Cardiac fibroblast (primary cell): ENCODE measurements at regions not wholly inside any gene's neighbourhood (a gene's known extent, or its start where the extent isn't known, plus 50 kb on each side); places are given as distances from the start of the nearest gene placed in this dataset.
"Not testable (repeated sequence)": the region's sequence is repeated elsewhere in the genome, so short reads cannot be mapped to it uniquely, and the experiment has no call there.

Experiments
- DNase-seq, 2 donors: peaks; one replicate each; pipeline versions ENCODE4 v3.0.0 to v3.0.0-alpha.2; 2010; ENCODE audit warnings: low read depth in 2 of 2
- H3K4me3 ChIP-seq, 2 donors: replicated peaks in 1 of 2; 1 replicate in 1 of 2; 2 replicates in 1 of 2; pipeline ENCODE4 v1.5.1; 2011; ENCODE audit warnings: low read depth in 2 of 2, low read length in 2 of 2, mild to moderate bottlenecking in 2 of 2, moderate library complexity in 1 of 2
- TF ChIP-seq, protein P1 (sequence below): IDR thresholded peaks from one replicate; pipeline ENCODE4 v1.5.1; 2011; ENCODE audit warnings: low read depth, mild to moderate bottlenecking, low read length, inconsistent platforms

DNA sequence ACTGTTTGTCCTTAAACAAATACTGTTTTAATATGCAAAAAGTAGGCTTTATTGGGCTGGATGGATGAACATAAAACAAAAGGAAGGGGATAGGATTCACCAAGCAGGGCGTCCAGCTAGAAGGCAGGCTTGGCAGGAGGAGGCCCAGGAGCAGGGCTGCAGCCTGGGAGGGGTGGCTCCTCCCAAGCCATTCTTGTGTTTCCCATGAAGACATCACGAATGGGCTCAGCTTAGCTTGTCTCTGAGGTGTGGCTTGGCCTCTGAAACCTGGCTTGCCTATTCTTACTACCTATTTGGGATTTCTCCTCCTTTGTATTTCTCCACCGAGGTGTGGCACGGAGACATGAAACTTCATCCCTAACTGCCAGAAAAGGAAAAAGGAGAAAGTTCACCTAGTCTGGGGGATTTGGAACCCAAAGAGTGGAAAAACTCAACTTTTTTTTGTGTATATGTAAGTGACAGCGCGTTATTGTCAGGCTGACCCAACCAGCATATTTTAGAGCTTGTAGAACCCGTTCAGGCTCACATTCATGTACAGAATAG lies 481.9 kb upstream of the SPRED2 start:
- H3K4me3 ChIP-seq, result no peak overlapping the region
- DNase-seq, result no peak
- TF ChIP-seq, protein P1, sequence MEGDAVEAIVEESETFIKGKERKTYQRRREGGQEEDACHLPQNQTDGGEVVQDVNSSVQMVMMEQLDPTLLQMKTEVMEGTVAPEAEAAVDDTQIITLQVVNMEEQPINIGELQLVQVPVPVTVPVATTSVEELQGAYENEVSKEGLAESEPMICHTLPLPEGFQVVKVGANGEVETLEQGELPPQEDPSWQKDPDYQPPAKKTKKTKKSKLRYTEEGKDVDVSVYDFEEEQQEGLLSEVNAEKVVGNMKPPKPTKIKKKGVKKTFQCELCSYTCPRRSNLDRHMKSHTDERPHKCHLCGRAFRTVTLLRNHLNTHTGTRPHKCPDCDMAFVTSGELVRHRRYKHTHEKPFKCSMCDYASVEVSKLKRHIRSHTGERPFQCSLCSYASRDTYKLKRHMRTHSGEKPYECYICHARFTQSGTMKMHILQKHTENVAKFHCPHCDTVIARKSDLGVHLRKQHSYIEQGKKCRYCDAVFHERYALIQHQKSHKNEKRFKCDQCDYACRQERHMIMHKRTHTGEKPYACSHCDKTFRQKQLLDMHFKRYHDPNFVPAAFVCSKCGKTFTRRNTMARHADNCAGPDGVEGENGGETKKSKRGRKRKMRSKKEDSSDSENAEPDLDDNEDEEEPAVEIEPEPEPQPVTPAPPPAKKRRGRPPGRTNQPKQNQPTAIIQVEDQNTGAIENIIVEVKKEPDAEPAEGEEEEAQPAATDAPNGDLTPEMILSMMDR, result no peak

DNA sequence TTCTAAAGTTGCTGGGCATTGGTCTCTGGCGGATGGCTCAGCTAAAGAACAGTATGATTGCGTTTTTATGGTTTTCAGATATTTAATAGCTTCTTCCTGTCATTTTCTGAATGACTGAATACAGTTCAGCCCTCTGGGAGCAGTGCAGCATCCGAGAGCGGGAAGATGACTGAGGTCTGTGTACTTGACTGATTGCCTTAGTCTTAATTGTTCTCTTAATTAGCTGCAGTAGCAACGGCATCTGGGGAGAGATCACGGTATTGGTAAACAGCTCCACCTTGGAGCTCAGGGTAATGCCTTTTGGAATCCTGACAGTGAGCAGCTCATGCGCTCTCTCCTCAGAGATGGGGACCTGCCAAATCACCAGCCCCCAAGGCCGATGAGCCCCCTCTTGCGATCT lies 481.4 kb upstream of the SPRED2 start:
- DNase-seq, result no peak
- TF ChIP-seq, protein P1, result no peak
- no peak overlapping the region for H3K4me3 ChIP-seq

DNA sequence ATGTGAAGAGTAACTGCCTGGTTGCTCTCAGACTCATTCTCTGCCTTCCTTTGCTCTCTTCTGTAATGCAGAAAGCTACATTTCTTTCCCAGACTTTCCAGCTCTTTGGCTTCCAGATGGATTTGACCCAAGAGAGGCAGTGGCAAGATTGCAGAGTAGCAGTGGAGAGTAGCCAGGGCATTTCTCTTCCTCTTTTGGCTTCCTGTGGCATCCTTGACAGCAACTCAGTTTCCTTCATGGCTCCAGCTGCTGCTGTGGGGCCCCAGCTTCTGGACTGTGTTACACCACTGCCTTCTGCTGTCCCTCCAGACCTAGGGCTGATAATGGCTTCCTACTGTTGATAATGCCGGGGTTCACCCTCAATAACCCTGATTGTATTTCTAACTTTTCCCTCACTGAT lies 469.4 kb upstream of the SPRED2 start:
- DNase-seq, result no peak
- TF ChIP-seq, protein P1, result no peak
- no peak overlapping the region for H3K4me3 ChIP-seq

DNA sequence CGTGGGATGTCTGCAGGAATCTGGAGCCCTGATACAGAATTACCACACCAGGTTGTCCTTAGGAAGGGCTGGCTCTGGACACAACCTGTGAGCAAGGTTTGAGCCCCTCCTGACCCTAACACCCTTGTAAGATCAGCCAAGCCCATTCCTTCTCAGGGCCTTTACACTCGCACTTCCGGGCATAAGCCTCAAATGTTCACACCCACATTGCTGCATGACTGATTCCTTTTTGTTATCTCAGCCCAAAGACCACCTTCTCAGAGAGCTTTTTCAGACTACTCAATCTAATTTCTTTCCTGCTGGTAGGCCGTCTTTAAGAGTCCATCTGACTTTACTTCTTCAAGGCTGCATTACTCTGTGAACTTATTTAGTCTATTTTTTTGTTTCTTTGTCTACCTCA lies 464.0 kb upstream of the SPRED2 start:
- TF ChIP-seq, protein P1, result no peak
- H3K4me3 ChIP-seq, result no peak overlapping the region
- no peak for DNase-seq

DNA sequence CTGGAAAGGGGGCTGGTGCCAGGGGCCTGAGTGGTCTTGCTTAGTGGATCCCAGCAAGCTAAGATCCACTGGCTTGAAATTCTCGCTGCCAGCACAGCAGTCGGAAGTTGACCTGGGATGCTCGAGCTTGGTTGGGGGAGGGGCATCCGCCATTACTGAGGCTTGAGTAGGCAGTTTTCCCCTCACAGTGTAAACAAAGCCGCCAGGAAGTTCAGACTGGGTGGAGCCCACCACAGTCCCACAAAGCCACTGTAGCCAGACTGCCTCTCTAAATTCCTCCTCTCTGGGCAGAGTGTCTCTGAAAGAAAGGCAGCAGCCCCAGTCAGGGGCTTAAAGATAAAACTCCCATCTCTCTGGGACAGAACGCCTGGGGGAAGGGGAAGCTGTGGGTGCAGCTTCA lies 457.7 kb upstream of the SPRED2 start:
- not testable (repeated sequence) for H3K4me3 ChIP-seq, DNase-seq

DNA sequence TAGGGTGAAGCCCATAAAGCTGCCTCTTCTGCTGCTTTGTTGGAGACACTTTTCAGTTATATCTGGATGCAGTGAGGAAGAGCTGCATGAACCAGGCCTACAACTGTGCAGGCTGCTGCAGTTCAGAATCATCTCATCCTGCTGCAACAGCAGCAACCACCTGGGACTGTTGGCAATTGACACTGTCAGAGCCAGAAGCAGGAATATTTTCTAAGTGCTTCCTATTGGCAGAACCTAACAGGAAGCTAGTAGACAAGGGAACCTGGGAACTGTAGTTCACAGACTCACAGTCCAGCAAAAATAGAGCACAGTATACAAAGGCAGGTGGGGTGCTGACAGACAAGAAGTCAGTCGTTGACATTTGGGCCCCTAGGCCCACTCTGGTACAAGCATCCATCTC lies 452.9 kb upstream of the SPRED2 start:
- TF ChIP-seq, protein P1, result no peak
- H3K4me3 ChIP-seq, result no peak overlapping the region
- DNase-seq, result no peak

DNA sequence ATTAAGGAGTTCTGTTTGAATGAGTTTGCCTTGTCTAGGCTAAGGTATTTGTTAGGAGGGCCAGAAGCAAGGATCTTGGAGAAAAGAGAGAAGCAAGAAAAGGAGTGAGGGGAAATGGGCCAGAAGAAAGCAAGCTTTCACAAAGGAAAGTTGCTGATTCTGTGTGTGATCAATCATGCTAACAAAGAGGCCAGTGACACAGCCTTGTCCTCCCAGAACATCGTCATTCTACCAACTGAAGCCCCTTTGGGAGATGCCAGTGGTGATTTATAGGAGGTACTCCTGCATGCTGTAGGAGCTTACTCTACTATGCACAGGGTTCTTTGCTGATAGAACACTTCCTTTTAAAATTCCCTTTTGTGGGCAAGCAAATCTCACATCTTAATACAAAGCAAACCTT lies 449.2 kb upstream of the SPRED2 start:
- TF ChIP-seq, protein P1, result no peak
- DNase-seq, result no peak
- H3K4me3 ChIP-seq, result no peak overlapping the region
